Activated naive CD8-positive, alpha-beta T cell treated with anti-CD3 and anti-CD28 coated beads for 36 hours (primary cell): ENCODE measurements at regions not wholly inside any gene's neighbourhood (a gene's known extent, or its start where the extent isn't known, plus 50 kb on each side); places are given as distances from the start of the nearest gene placed in this dataset.

Experiments used
- DNase-seq: peaks from one replicate; pipeline ENCODE4 v3.0.0; 2021
- H3K27ac Mint-ChIP-seq: one replicate; pipeline ENCODE4 v1.8.0; 2022; ENCODE audit warnings: mild to moderate bottlenecking, moderate library complexity, mixed read lengths
- H3K27me3 Mint-ChIP-seq: one replicate; pipeline ENCODE4 v1.8.0; 2022; ENCODE audit warnings: mild to moderate bottlenecking, mixed read lengths
- H3K36me3 Mint-ChIP-seq: one replicate; pipeline ENCODE4 v1.8.0; 2021; ENCODE audit warnings: mild to moderate bottlenecking, mixed read lengths
- H3K4me1 Mint-ChIP-seq: one replicate; pipeline ENCODE4 v1.8.0; 2021; ENCODE audit warnings: mixed read lengths
- H3K4me3 Mint-ChIP-seq: one replicate; pipeline ENCODE4 v1.8.0; 2022; ENCODE audit warnings: mild to moderate bottlenecking, moderate library complexity, mixed read lengths
- H3K9me3 Mint-ChIP-seq: one replicate; pipeline ENCODE4 v1.8.0; 2022; ENCODE audit warnings: mixed read lengths

DNA sequence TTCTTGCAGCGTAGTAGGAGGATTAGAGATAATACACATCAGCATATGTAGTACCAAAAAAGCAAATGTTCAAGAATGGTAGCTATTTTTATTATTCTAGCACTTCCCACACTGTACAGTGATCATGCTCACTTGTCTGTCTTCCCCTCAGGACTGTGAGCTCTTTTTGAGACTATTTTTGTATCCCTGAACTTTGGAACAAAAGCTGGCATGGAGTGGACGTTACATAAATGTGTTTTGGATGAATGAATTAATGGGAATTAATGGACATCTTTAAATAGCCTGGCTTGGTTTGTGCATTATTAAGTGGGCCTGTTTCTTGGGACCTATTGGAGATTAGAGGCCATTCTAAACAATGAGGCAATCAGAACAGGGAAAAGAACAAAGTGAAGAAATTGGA, 243.7 kb downstream of the CD83 start:
- H3K36me3 Mint-ChIP-seq, result no peaks in the 10 kb centered on the region
- peaks cover 4% of the 10 kb centered on the region for H3K4me1 Mint-ChIP-seq
- no peak overlapping the region for H3K4me3 Mint-ChIP-seq
- H3K27me3 Mint-ChIP-seq, result no peaks in the 10 kb centered on the region
- H3K27ac Mint-ChIP-seq, result no peak overlapping the region
- DNase-seq, result no peak
- H3K9me3 Mint-ChIP-seq, result no peaks in the 10 kb centered on the region

DNA sequence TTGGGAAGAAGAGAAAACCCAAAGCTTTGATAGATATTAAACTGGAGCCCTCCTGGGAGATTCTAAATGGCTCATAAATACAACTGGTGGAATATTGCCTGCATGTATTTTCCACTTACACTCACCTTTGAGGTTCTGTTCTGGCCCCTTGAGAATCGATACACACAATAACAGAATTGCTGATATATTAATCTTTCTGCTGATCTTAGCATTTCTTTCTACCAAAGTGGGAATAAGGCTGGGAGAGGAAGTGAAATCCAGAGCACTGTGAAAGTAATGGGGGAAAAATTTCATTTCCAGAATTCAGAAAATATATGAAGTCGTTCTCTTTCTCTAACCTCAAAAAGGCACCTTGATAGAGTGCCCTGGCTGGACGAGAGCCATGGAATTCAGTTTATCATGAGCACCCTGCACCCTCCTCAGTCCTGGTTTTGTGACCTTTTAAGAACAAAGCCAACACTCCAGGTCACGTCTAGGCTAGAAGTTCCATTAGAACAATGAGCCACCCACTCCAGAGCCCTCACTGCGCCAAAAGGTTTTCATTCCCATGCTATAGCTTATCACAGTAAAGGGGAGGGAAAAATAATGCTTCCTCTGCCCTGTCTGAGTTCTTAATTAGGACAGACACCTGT, 244.5 kb downstream of the CD83 start:
- Mint-ChIP-seq H3K4me1 (peaks cover 4% of the 10 kb centered on the region), H3K36me3 (no peaks in the 10 kb centered on the region), H3K27me3 (no peaks in the 10 kb centered on the region), H3K27ac (no peak overlapping the region), H3K9me3 (no peaks in the 10 kb centered on the region), H3K4me3 (no peak overlapping the region)
- DNase-seq, result no peak

DNA sequence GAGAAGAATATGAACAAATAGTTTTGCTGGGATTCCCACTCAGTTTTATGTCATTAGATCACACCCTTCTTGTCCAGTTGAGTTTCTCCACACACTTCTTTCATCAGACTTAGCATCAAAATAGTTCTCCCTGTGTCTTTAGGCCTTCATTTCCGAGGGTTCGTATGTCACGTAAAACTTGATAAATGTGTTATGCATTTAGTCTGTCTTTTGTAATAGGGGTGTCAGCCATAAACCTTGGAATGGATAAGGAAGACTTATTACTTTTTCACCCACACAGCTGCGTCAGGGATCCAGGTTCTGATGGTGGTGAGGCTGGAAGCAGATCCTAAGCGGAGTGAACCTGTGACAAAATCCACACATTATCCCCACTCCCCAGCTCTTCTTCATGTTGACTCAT, 246.8 kb downstream of the CD83 start:
- no peaks in the 10 kb centered on the region for H3K9me3 Mint-ChIP-seq
- no peaks in the 10 kb centered on the region for H3K27me3 Mint-ChIP-seq
- H3K27ac Mint-ChIP-seq, result no peak overlapping the region
- no peaks in the 10 kb centered on the region for H3K36me3 Mint-ChIP-seq
- DNase-seq, result no peak
- no peak overlapping the region for H3K4me3 Mint-ChIP-seq
- peaks cover 4% of the 10 kb centered on the region for H3K4me1 Mint-ChIP-seq

DNA sequence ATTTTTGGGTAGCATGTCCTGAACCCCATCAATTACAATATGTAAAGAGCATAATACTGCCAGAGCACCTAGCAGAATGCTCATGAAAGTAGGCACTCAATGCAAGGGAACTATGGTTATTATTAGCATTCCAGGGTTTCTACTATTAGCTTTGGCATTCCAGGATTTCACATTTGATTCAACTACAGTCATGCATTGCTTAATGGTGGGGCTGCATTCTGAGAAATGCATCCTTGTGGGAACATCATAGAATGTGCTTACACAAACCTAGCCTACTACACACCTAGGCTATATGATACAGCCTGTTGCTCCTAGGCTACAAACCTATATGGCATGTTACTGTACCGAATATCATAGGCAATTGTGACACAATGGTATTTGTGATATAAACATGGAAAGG, 247.8 kb downstream of the CD83 start:
- no peak for DNase-seq
- Mint-ChIP-seq H3K9me3 (no peaks in the 10 kb centered on the region), H3K27ac (no peak overlapping the region), H3K4me1 (peaks cover 4% of the 10 kb centered on the region), H3K36me3 (no peaks in the 10 kb centered on the region), H3K27me3 (no peaks in the 10 kb centered on the region), H3K4me3 (no peak overlapping the region)

DNA sequence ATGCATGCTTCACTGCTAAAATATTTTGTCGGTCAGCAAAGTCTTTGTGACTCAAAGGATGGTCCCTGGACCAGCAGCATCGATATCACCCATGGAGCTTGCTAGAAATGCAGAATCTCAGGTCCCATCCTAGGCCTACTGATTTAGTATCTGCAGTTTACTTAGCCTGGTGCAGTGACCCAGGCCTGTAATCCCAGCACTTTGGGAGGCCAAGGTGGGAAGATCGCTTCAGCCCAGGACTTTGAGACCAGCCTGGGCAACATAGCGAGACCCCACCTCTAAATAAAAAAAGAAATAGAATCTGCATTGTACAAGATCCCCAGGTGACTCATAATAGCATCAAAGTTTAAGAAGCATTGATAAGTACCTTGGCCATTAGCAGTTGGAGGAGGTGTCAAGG, 248.7 kb downstream of the CD83 start:
- Mint-ChIP-seq H3K9me3 (no peaks in the 10 kb centered on the region), H3K4me3 (no peak overlapping the region), H3K27me3 (no peaks in the 10 kb centered on the region), H3K27ac (no peak overlapping the region), H3K4me1 (peaks cover 8% of the 10 kb centered on the region), H3K36me3 (no peaks in the 10 kb centered on the region)
- DNase-seq, result no peak

DNA sequence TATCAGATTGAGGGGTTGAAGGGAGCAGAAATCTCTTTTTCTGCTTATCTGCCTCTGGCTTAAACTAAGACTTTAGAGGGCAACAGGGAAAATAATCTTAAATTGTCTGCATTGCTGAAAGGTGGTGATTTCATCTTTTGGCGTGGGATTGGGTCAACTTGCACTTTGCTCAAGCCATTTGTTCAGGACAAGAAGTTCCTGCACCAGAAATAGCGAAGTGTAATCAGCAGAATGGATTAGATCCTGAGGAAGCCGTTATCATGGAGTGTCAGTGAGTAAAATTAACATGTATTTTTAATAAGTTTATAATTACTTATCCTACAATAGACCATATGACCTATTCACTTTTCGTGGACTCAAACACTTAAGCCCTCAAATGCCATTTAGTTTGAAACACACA, 249.3 kb downstream of the CD83 start:
- Mint-ChIP-seq H3K27me3 (no peaks in the 10 kb centered on the region), H3K27ac (no peak overlapping the region)

DNA sequence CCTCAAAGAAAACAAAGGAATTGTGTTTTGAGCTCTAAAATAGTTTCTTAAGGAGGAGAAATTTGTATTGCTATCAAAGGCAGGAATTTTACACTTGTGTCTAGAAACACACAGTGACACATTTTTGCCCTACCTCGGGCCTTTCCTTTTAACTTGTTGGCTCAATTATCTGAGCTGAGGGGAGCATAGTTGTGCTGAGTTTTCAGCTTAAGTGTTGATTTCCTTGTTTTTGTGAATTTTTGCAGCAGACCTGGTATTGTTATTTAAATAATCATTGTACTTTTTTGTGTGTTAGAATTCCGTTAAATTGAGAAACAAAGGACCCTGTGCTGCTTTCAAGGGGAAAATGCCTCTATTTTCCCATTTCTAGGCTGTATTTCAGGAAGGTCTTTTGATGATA, 249.7 kb downstream of the CD83 start:
- H3K4me1 Mint-ChIP-seq, result peaks cover 15% of the 10 kb centered on the region
- no peak overlapping the region for H3K4me3 Mint-ChIP-seq
- no peak overlapping the region for H3K27ac Mint-ChIP-seq
- H3K9me3 Mint-ChIP-seq, result no peaks in the 10 kb centered on the region
- no peaks in the 10 kb centered on the region for H3K36me3 Mint-ChIP-seq
- H3K27me3 Mint-ChIP-seq, result no peaks in the 10 kb centered on the region
- no peak for DNase-seq

More for the DNA sequence above, 249.3 kb downstream of the CD83 start:
- H3K4me3 Mint-ChIP-seq, result no peak overlapping the region
- peaks cover 13% of the 10 kb centered on the region for H3K4me1 Mint-ChIP-seq
- H3K9me3 Mint-ChIP-seq, result no peaks in the 10 kb centered on the region
- H3K36me3 Mint-ChIP-seq, result no peaks in the 10 kb centered on the region
- DNase-seq, result no peak

DNA sequence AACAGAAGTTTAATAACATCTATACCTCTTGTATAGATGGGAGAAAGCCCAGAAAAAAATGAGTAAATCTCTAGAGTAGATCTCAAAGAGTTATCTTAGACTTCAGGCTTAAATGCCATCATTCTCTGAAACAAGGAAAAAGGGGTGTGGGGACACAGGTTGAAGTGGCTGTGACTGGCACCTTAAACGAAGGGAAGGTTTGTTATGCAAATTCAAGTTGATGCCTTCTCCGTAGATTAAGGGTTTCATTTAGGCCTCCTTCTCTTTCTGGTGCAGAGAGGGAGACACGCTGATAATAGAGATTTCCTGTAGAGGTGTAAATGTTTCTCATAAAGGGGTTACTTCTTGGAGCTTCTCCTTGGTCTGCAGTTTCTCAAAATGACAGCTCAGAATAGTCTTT, 252.1 kb downstream of the CD83 start:
- Mint-ChIP-seq H3K4me1 (peaks cover 17% of the 10 kb centered on the region), H3K36me3 (no peaks in the 10 kb centered on the region), H3K4me3 (no peak overlapping the region), H3K27ac (no peak overlapping the region), H3K9me3 (no peaks in the 10 kb centered on the region), H3K27me3 (peaks cover 3% of the 10 kb centered on the region)
- DNase-seq, result no peak

DNA sequence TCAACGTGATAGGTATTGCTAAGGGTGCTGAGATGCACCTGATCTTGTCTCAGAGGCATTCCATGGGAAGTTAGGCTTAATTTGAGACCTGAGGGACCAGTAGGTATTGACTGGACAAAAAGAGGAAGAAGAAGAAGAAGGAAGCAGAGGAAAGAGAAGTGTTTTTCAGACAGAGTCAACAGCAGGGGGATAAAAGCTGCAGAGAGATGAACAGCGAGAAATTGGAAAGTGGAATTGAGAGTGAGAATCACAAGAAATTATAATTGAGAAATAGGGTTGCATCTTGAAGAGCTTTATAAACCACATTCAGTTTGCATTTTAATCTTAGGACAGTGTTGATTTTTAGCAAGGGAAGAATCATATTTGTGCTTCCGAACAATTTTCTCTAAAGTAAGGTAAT, 254.0 kb downstream of the CD83 start:
- H3K36me3 Mint-ChIP-seq, result no peaks in the 10 kb centered on the region
- H3K27ac Mint-ChIP-seq, result peak overlapping the region; percentile 77
- peaks cover 19% of the 10 kb centered on the region for H3K4me1 Mint-ChIP-seq
- H3K27me3 Mint-ChIP-seq, result peaks cover 3% of the 10 kb centered on the region
- H3K9me3 Mint-ChIP-seq, result no peaks in the 10 kb centered on the region
- DNase-seq, result no peak
- H3K4me3 Mint-ChIP-seq, result peak overlapping the region; percentile 35

DNA sequence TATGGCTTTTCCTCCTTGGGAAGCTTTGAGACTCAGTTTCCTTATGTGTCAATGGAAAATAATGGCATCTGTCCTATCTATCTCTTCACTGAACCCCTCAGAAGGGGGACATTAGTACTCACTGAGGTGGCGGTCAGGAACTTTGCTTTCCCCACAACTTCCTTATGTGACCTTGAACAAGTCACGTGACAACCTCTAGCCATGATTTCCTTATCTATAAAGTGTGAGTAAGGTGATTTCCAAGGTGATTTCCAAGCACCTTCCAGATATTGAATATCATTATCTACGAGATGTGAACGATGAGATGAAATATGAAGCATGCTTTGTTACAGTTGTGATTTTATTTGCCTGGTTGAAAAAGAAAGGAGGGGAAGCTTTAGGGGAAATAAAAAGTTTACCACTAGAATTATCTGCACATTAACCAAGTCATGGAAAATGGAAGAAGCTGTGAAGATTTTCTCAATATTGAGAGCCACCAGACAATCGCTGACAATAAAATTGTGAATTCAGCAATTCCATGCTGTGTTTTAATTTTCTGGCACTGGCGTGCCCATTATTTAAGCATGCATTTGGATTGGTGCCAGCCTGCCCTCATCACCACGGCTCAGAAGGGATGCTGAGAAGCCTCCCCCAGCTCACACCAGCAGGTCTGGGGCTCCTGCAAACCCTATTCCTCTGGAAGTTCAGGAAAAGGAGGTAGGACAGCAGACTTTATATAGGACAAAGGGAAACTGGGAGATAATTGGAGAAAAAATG, 255.3 kb downstream of the CD83 start:
- H3K27me3 Mint-ChIP-seq, result peaks cover 3% of the 10 kb centered on the region
- H3K27ac Mint-ChIP-seq, result no peak overlapping the region
- no peaks in the 10 kb centered on the region for H3K9me3 Mint-ChIP-seq
- H3K4me1 Mint-ChIP-seq, result peaks cover 19% of the 10 kb centered on the region
- H3K36me3 Mint-ChIP-seq, result no peaks in the 10 kb centered on the region
- no peak for DNase-seq
- no peak overlapping the region for H3K4me3 Mint-ChIP-seq

DNA sequence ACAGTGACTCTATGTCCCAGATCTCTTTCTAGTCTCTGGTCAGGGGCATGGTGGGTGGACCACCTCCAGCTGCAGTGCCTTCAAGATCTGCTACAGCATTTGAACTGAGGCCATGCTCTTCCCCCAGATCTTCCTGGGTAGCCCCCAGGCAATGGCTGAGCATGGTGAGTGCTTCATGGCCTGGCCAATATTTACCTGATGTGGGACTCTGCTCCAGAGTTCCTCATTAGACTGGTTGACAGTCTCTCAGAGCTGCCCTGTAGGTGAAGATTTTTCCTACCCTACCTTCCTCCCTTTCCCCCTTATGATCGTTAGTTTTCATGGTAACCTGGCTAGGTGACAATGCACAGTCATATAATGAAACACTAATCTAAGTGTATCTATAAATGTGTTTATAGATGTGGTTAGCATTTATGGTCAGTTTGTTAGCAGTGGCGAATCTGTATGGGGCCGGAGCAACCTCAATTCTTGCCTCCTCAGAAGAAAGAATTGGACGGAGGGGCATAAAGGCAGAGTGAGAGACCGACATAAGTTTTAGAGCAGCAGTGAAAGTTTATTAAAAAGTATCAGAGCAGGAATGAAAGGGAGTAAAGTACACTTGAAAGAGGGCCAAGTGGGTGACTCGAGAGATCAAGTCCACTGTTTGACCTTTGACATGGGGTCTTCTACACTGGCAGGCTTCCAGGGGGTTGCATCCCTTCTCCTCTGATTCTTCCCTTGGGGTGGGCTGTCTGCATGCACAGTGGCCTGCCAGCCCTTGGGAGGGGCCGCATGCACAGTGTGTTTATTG, 256.3 kb downstream of the CD83 start:
- no peak overlapping the region for H3K4me3 Mint-ChIP-seq
- no peak for DNase-seq
- H3K27ac Mint-ChIP-seq, result no peak overlapping the region
- H3K36me3 Mint-ChIP-seq, result peaks cover 3% of the 10 kb centered on the region
- peaks cover 19% of the 10 kb centered on the region for H3K4me1 Mint-ChIP-seq
- H3K27me3 Mint-ChIP-seq, result peaks cover 3% of the 10 kb centered on the region
- peaks cover 2% of the 10 kb centered on the region for H3K9me3 Mint-ChIP-seq

DNA sequence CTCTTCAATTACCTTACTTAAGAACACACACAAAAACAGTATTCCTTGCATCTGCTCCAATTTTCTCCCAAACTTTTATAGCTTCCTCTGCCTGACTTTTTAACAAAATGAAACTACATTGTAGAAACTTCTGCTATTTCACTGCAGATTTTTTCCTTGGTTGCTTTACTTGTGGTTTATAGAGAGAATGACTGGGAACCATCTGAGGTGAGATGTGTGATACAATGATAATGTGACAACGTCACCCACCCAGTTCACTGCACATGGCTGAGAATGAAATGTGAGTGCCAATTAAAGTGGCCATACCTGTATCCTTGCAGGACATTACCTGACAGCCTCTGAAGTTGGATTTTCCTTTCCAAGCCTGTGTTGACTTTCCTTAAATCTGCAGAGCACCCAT, 258.4 kb downstream of the CD83 start:
- H3K4me1 Mint-ChIP-seq, result peaks cover 30% of the 10 kb centered on the region
- H3K9me3 Mint-ChIP-seq, result peaks cover 2% of the 10 kb centered on the region
- peaks cover 9% of the 10 kb centered on the region for H3K27me3 Mint-ChIP-seq
- H3K27ac Mint-ChIP-seq, result no peak overlapping the region
- peaks cover 3% of the 10 kb centered on the region for H3K36me3 Mint-ChIP-seq
- no peak for DNase-seq
- no peak overlapping the region for H3K4me3 Mint-ChIP-seq

DNA sequence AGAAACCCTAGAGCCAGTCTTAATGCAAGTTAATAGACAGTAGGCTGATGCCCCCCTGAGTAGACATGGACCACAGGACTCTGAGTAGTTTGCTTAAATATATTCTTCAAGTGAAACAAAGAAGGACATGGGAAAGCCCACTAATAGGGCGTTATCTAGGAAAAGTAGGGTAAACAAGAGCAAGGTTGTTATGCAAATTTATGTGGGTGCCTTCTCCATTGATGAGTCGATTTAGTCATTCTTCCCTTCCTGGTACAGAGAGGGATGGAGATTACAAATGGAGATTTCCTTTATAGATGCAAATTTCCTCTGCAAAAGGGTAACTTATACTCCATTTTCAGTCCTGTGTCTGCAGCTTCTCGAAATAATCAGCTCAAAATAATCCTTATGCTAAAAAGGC, 262.0 kb downstream of the CD83 start:
- H3K4me3 Mint-ChIP-seq, result no peak overlapping the region
- peaks cover 13% of the 10 kb centered on the region for H3K27me3 Mint-ChIP-seq
- DNase-seq, result no peak
- H3K9me3 Mint-ChIP-seq, result peaks cover 2% of the 10 kb centered on the region
- no peak overlapping the region for H3K27ac Mint-ChIP-seq
- peaks cover 26% of the 10 kb centered on the region for H3K4me1 Mint-ChIP-seq
- H3K36me3 Mint-ChIP-seq, result peaks cover 3% of the 10 kb centered on the region

DNA sequence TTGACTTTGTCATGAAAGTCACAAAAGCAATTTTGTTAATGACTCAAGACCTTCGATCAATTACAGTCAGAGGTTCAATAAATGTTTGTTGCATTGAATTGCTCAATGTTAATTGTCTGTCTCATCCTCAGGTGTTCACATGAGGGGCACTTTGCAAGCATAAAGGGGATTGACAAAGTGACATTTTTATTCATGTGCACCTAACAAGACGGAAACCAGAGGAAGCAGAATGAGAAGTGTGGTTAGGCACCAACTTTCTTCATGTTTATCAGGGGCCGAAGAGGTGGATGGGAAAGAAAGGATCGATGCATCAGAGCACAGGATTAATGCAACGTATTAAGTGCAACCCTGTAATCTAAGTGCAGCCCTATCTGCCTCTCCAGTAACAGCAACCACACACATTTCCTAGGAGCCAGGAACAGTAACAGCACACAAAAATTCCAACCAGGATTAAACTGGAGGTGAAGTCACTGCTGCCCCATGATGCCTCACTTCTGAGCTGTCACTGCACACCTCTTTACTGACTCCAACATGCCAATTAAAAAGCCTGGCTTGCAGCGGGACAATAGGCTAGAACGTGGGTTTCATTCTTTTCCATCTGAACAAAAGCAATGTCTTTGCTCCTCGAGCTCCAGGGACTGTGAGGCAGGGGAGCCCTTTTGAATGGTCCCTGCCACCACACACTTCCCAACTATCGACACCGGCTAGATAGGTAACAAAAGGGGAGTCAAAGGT, 262.7 kb downstream of the CD83 start:
- Mint-ChIP-seq H3K9me3 (peaks cover 2% of the 10 kb centered on the region), H3K36me3 (peaks cover 3% of the 10 kb centered on the region), H3K27ac (no peak overlapping the region), H3K4me3 (no peak overlapping the region), H3K4me1 (peaks cover 26% of the 10 kb centered on the region), H3K27me3 (peaks cover 13% of the 10 kb centered on the region)
- DNase-seq, result no peak
